ENCODE measurements at regions not wholly inside any gene's neighbourhood (a gene's known extent, or its start where the extent isn't known, plus 50 kb on each side); places are given as distances from the start of the nearest gene placed in this dataset.

DNA sequence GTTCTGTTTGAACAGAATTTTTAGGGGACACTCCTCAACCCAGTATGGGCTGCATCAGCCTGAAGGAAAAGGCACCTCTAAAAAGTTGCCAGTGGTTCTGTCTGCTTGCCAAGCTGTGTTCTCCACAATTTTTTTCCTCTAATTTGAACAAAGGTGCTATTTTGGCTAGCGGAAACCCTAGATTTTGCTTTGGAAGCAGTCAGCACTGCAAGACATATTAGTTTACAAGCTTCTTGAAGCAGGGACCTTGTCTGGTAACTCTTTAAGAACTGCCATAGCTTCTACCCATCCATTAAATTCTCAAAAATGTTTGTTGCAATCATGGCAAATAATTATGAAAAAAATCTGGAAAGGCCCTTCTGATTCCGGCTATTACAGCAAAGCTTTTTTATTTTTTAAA is 75.6 kb upstream of the HEPHL1 start:
- Histone ChIP-seq H3K4me1 (no peaks in the 10 kb centered on the region), H3K36me3 (no peaks in the 10 kb centered on the region), H3K27ac (no peak overlapping the region), H3K27me3 (no peaks in the 10 kb centered on the region), H3K9me3 (no peaks in the 10 kb centered on the region), H3K4me3 (no peak overlapping the region)
- no peak for TF ChIP-seq EP300 (IDR thresholded peaks at IDR 0.05)
- no peak for TF ChIP-seq POLR2A (IDR thresholded peaks at IDR 0.05)
- TF ChIP-seq, protein P1, sequence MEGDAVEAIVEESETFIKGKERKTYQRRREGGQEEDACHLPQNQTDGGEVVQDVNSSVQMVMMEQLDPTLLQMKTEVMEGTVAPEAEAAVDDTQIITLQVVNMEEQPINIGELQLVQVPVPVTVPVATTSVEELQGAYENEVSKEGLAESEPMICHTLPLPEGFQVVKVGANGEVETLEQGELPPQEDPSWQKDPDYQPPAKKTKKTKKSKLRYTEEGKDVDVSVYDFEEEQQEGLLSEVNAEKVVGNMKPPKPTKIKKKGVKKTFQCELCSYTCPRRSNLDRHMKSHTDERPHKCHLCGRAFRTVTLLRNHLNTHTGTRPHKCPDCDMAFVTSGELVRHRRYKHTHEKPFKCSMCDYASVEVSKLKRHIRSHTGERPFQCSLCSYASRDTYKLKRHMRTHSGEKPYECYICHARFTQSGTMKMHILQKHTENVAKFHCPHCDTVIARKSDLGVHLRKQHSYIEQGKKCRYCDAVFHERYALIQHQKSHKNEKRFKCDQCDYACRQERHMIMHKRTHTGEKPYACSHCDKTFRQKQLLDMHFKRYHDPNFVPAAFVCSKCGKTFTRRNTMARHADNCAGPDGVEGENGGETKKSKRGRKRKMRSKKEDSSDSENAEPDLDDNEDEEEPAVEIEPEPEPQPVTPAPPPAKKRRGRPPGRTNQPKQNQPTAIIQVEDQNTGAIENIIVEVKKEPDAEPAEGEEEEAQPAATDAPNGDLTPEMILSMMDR (IDR thresholded peaks at IDR 0.05): no peak
- no peak for TF ChIP-seq POLR2AphosphoS5 (IDR thresholded peaks at IDR 0.05)
- 76% methylated on average over 2 of the region's 2 CpGs for WGBS
- no peak for DNase-seq (ENCODE audit: low spot score in 2 of 2)

DNA sequence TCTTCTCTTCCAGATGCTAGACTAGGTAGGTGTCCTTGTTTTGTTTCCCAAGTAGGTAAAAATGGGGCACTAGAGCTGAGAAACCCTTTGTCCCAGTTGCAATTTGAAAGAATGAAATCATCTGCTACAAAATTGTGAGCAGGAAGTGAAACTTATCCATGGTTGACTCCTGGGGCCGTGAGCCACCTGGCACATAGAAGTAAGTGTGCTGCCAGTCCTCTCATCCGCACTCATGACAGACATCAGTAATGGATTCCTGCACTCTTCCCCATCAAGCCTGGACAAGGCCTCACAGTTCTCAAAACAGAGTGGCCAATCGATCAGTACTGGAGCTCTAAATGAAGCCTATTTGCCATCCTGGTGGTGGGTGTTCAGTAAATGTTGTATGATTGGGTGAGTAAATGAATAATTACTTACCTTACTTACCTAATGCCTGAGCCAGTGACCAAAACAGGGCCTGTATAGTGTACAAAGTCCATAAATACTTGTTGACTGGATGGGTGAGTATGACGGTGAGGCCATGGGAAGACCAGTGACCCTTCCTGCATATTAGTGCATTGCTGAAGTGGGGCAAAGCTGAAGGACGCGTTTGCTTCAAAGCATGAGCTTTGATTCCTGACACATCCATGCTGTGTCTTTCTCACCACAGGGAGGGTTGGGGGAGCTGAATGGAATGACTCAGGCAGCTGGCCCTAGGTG is 68.9 kb upstream of the HEPHL1 start:
- Histone ChIP-seq H3K9me3 (no peaks in the 10 kb centered on the region), H3K4me1 (no peaks in the 10 kb centered on the region), H3K27me3 (no peaks in the 10 kb centered on the region), H3K36me3 (no peaks in the 10 kb centered on the region), H3K4me3 (no peak overlapping the region), H3K27ac (no peak overlapping the region)
- WGBS: 76% methylated on average over 6 of the region's 6 CpGs
- no peak for DNase-seq (ENCODE audit: low spot score in 2 of 2)
- TF ChIP-seq EP300 (IDR thresholded peaks at IDR 0.05): no peak
- TF ChIP-seq, protein P1 (IDR thresholded peaks at IDR 0.05): no peak

DNA sequence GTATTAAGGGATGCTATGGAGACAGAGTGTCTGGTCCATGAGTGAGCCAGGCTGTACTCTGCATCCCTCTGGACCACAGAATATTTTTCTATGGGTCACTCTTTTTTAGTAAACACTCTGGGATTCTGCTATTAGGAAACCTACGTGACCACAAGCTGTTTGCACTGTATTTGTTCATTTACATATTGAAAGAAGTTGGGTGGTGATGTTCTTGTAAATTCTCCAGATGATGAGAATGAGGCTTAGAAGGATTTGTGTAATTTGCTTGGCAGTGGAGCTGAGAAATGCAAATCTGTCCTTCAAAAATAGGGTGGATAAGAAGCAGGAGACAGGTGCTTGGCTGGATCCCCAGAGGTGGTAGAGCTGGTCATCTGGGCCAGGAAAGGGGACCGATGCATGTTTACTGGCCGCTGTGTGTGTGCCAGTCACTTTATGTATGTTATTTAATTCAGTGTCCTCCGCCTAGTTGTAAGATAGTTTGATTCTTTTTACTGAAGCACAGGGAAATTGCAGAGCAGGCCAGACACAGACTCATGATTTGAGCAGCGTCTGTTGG is 63.7 kb upstream of the HEPHL1 start:
- Histone ChIP-seq H3K4me1 (no peaks in the 10 kb centered on the region), H3K27ac (no peak overlapping the region), H3K4me3 (no peak overlapping the region), H3K36me3 (no peaks in the 10 kb centered on the region), H3K27me3 (no peaks in the 10 kb centered on the region), H3K9me3 (no peaks in the 10 kb centered on the region)
- no peak for DNase-seq (ENCODE audit: low spot score in 2 of 2)
- TF ChIP-seq POLR2AphosphoS5 (IDR thresholded peaks at IDR 0.05) (no peak), EP300 (IDR thresholded peaks at IDR 0.05) (no peak), POLR2A (IDR thresholded peaks at IDR 0.05) (no peak)
- TF ChIP-seq, protein P1 (IDR thresholded peaks at IDR 0.05): no peak
- WGBS: 73% methylated on average over 5 of the region's 5 CpGs

DNA sequence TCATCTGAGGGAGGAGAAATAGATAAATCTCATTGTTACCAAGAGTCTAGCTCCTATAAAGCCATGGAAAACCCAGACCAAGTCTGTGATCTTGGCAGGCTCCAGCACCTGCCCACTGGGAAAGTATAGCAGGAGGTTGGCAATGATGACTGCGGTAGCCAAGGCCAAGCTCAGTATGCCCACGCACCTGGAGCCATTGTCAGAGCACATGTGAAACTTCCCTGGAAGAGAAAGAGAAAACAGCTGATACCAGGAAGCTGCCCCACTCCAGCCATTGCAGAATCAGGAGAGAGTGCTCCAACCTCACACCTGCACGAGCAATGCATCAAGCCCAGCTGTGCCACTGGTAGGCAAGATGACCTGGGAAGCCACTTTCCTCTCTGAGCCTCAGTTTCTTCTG is 62.2 kb upstream of the HEPHL1 start:
- TF ChIP-seq, protein P1 (IDR thresholded peaks at IDR 0.05): no peak
- TF ChIP-seq POLR2A (IDR thresholded peaks at IDR 0.05) (no peak), POLR2AphosphoS5 (IDR thresholded peaks at IDR 0.05) (no peak), EP300 (IDR thresholded peaks at IDR 0.05) (no peak)
- no peaks in the 10 kb centered on the region for H3K9me3 ChIP-seq
- no peak overlapping the region for H3K27ac ChIP-seq
- no peak for DNase-seq (ENCODE audit: low spot score in 2 of 2)
- H3K36me3 ChIP-seq: no peaks in the 10 kb centered on the region
- H3K4me1 ChIP-seq: no peaks in the 10 kb centered on the region
- H3K4me3 ChIP-seq: no peak overlapping the region
- no peaks in the 10 kb centered on the region for H3K27me3 ChIP-seq
- WGBS: 84% methylated on average over 3 of the region's 3 CpGs

DNA sequence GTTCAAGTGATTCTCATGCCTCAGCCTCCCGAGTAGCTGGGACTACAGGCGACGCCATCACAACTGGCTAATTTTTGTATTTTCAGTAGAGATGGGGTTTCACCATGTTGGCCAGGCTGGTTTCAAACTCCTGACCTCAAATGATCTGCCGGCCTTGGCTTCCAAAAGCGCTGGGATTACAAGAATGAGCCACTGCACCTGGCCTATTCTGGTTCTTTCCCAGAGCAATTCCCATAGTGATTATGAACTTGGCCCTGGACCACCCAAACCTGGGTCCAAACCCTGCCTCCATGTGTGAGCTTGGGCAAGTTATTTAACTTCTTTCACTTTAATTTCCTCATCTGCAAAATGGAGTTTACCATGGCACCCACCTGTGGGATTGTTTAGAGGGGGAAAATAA is 61.5 kb upstream of the HEPHL1 start:
- Histone ChIP-seq H3K4me1 (no peaks in the 10 kb centered on the region), H3K27ac (no peak overlapping the region), H3K36me3 (no peaks in the 10 kb centered on the region), H3K27me3 (no peaks in the 10 kb centered on the region), H3K9me3 (no peaks in the 10 kb centered on the region), H3K4me3 (no peak overlapping the region)
- 88% methylated on average over 5 of the region's 5 CpGs for WGBS
- DNase-seq (ENCODE audit: low spot score in 2 of 2): no peak
- no peak for TF ChIP-seq POLR2A (IDR thresholded peaks at IDR 0.05)
- no peak for TF ChIP-seq POLR2AphosphoS5 (IDR thresholded peaks at IDR 0.05)
- TF ChIP-seq EP300 (IDR thresholded peaks at IDR 0.05): no peak
- TF ChIP-seq, protein P1 (IDR thresholded peaks at IDR 0.05): no peak
